IMR-90 (cell line): ENCODE measurements at regions not wholly inside any gene's neighbourhood (a gene's known extent, or its start where the extent isn't known, plus 50 kb on each side); places are given as distances from the start of the nearest gene placed in this dataset.

Experiments
- ATAC-seq: fragments of 200-7000 bp; cut with Tn5 transposase; 2 replicates; pipeline ENCODE4 v1.9.1; 2020; ENCODE audit warnings: low read depth, mild to moderate bottlenecking, moderate library complexity
- BruUV-seq: library from RNA; stranded (reverse); fragments of 400-500 nt; replicated peaks from 2 replicates; lab custom pipeline; 2021; lab: Mats Ljungman, UMichigan
- CTCF ChIA-PET: fragments of 300-600 bp; formaldehyde crosslinking; extraction: SDS; loops from one replicate; lab custom pipeline; 2021; ENCODE audit warnings: antibody characterized with exemption; lab: Yijun Ruan, JAX
- POLR2A ChIA-PET: fragments of 300-600 bp; sonication (Branson Sonifier 250); formaldehyde crosslinking; loops from one replicate; lab custom pipeline; 2022; ENCODE audit warnings: antibody characterized with exemption; ENCODE audit not compliant: unreplicated experiment; lab: Charles Lee
- DNase-seq: peaks from one replicate; pipeline ENCODE4 v3.0.0; 2013
- H2AFZ ChIP-seq: replicated peaks from 2 replicates; pipeline ENCODE3; 2013; ENCODE audit warnings: low read length, mild to moderate bottlenecking; ENCODE audit not compliant: poor library complexity
- H2AK5ac ChIP-seq: 2 replicates; pipeline ENCODE4 v1.6.1; 2013; ENCODE audit warnings: low read depth, low read length, inconsistent platforms
- H2AK9ac ChIP-seq: replicated peaks from 2 replicates; pipeline ENCODE3; 2013; ENCODE audit warnings: mild to moderate bottlenecking, low read depth, low read length, moderate library complexity; ENCODE audit not compliant: poor library complexity
- H2BK120ac ChIP-seq: 2 replicates; pipeline ENCODE4 v1.6.1; 2013; ENCODE audit warnings: low read depth, low read length, inconsistent platforms
- H2BK15ac ChIP-seq: 3 replicates; pipeline ENCODE4 v1.6.1; 2013; ENCODE audit warnings: low read depth, low read length, inconsistent platforms
- H2BK20ac ChIP-seq: 2 replicates; pipeline ENCODE4 v1.6.1; 2013; ENCODE audit warnings: low read depth, mild to moderate bottlenecking, inconsistent platforms, low read length, moderate library complexity
- H2BK5ac ChIP-seq: 2 replicates; pipeline ENCODE4 v1.6.1; 2013; ENCODE audit warnings: mild to moderate bottlenecking, low read depth, low read length, inconsistent platforms; ENCODE audit not compliant: poor library complexity, severe bottlenecking
- H3K14ac ChIP-seq: replicated peaks from 2 replicates; pipeline ENCODE4 v1.6.1; 2013; ENCODE audit warnings: low read depth, low read length, inconsistent platforms
- H3K18ac ChIP-seq: 2 replicates; pipeline ENCODE4 v1.6.1; 2013; ENCODE audit warnings: low read depth, low read length, control low read depth
- H3K23ac ChIP-seq: 2 replicates; pipeline ENCODE4 v1.6.1; 2013; ENCODE audit warnings: low read depth, low read length, inconsistent platforms
- H3K27ac ChIP-seq: 2 replicates; pipeline ENCODE4 v1.5.1; 2013; ENCODE audit warnings: mild to moderate bottlenecking, control low read depth, low read length; ENCODE audit not compliant: insufficient read depth
- H3K27me3 ChIP-seq: 2 replicates; pipeline ENCODE4 v1.6.1; 2013; ENCODE audit warnings: low read length; ENCODE audit not compliant: control insufficient read depth, insufficient read depth
- H3K36me3 ChIP-seq: 2 replicates; pipeline ENCODE4 v1.6.1; 2013; ENCODE audit warnings: low read length, mixed read lengths; ENCODE audit not compliant: control insufficient read depth, insufficient read depth
- H3K4ac ChIP-seq: 2 replicates; pipeline ENCODE4 v1.6.1; 2013; ENCODE audit warnings: low read depth, low read length, inconsistent platforms
- H3K4me1 ChIP-seq: 2 replicates; pipeline ENCODE4 v1.6.1; 2013; ENCODE audit warnings: low read length, mixed read lengths; ENCODE audit not compliant: control insufficient read depth, insufficient read depth
- H3K4me2 ChIP-seq: 2 replicates; pipeline ENCODE4 v1.6.1; 2013; ENCODE audit warnings: low read depth, mild to moderate bottlenecking, control low read depth, low read length, moderate library complexity
- H3K4me3 ChIP-seq: 2 replicates; pipeline ENCODE4 v1.5.1; 2013; ENCODE audit warnings: low read depth, mild to moderate bottlenecking, control low read depth, low read length, moderate library complexity; ENCODE audit not compliant: insufficient read depth
- H3K56ac ChIP-seq: 2 replicates; pipeline ENCODE4 v1.6.1; 2013; ENCODE audit warnings: low read length, inconsistent platforms; ENCODE audit not compliant: insufficient read depth; ENCODE audit errors: extremely low read depth
- H3K79me1 ChIP-seq, 2 experiments: 2 replicates each; pipeline ENCODE4 v1.6.1; 2013; ENCODE audit warnings: low read length in 2 of 2, inconsistent platforms in 1 of 2, low read depth in 1 of 2
- H3K9ac ChIP-seq: 2 replicates; pipeline ENCODE4 v1.6.1; 2013; ENCODE audit warnings: low read depth, low read length, control low read depth
- H3K9me1 ChIP-seq: 2 replicates; pipeline ENCODE4 v1.6.1; 2013; ENCODE audit warnings: low read length, inconsistent platforms; ENCODE audit not compliant: insufficient read depth
- H3K9me3 ChIP-seq: 2 replicates; pipeline ENCODE4 v1.6.1; 2013; ENCODE audit warnings: low read length; ENCODE audit not compliant: control insufficient read depth, insufficient read depth
- H4K20me1 ChIP-seq: 2 replicates; pipeline ENCODE4 v1.6.1; 2013; ENCODE audit warnings: low read length, inconsistent platforms; ENCODE audit not compliant: insufficient read depth
- H4K5ac ChIP-seq: 2 replicates; pipeline ENCODE4 v1.6.1; 2013; ENCODE audit warnings: mild to moderate bottlenecking, low read depth, low read length, control low read depth
- H4K8ac ChIP-seq, 2 experiments: 2 replicates each; pipeline ENCODE4 v1.6.1; 2013; ENCODE audit warnings: low read depth in 2 of 2, low read length in 2 of 2, control low read depth in 1 of 2, inconsistent platforms in 1 of 2
- H4K91ac ChIP-seq: 2 replicates; pipeline ENCODE4 v1.6.1; 2013; ENCODE audit warnings: low read depth, low read length, inconsistent platforms; ENCODE audit not compliant: insufficient read depth
- BHLHE40 ChIP-seq: fragments of 150-350 bp; IDR thresholded peaks from 2 replicates; pipeline ENCODE4 v1.6.1; 2016; ENCODE audit warnings: mild to moderate bottlenecking, low read depth, low read length
- CEBPB ChIP-seq: IDR thresholded peaks from 2 replicates; pipeline ENCODE4 v1.6.1; 2012; ENCODE audit warnings: low read depth, low read length, improper control_type of control experiment
- CHD1 ChIP-seq: IDR thresholded peaks from 2 replicates; pipeline ENCODE4 v1.6.1; 2012; ENCODE audit warnings: low read depth, low read length, improper control_type of control experiment
- CTCF ChIP-seq: conservative IDR thresholded peaks from 2 replicates; pipeline ENCODE4 v1.5.1; 2012; ENCODE audit warnings: mild to moderate bottlenecking, low read depth, low read length, improper control_type of control experiment
- ELK1 ChIP-seq: fragments of 150-350 bp; IDR thresholded peaks from 2 replicates; pipeline ENCODE4 v1.6.1; 2016; ENCODE audit warnings: low read depth, mild to moderate bottlenecking, low read length, moderate library complexity, borderline replicate concordance
- FOS ChIP-seq: fragments of 150-350 bp; IDR thresholded peaks from 2 replicates; pipeline ENCODE4 v1.6.1; 2016; ENCODE audit warnings: low read depth, low read length
- MAFK ChIP-seq: IDR thresholded peaks from 2 replicates; pipeline ENCODE4 v1.6.1; 2012; ENCODE audit warnings: low read depth, low read length, improper control_type of control experiment
- MAZ ChIP-seq: IDR thresholded peaks from 2 replicates; pipeline ENCODE4 v1.6.1; 2012; ENCODE audit warnings: low read depth, mild to moderate bottlenecking, low read length, improper control_type of control experiment, moderate library complexity, borderline replicate concordance
- MXI1 ChIP-seq: IDR thresholded peaks from 2 replicates; pipeline ENCODE4 v1.6.1; 2012; ENCODE audit warnings: low read depth, mild to moderate bottlenecking, low read length, moderate library complexity, borderline replicate concordance
- NFE2L2 ChIP-seq: fragments of 150-350 bp; IDR thresholded peaks from 2 replicates; pipeline ENCODE4 v1.6.1; 2016; ENCODE audit warnings: low read depth, mild to moderate bottlenecking, low read length
- POLR2A ChIP-seq: IDR thresholded peaks from 2 replicates; pipeline ENCODE4 v1.6.1; 2012; ENCODE audit warnings: mild to moderate bottlenecking, low read depth, low read length
- RAD21 ChIP-seq: IDR thresholded peaks from 2 replicates; pipeline ENCODE4 v1.6.1; 2012; ENCODE audit warnings: low read length, improper control_type of control experiment
- RCOR1 ChIP-seq: IDR thresholded peaks from 2 replicates; pipeline ENCODE4 v1.6.1; 2012; ENCODE audit warnings: mild to moderate bottlenecking, low read length, improper control_type of control experiment; ENCODE audit not compliant: insufficient replicate concordance
- RFX5 ChIP-seq: IDR thresholded peaks from 2 replicates; pipeline ENCODE4 v1.8.0; 2012; ENCODE audit warnings: low read depth, mild to moderate bottlenecking, low read length, moderate library complexity
- SMC3 ChIP-seq: fragments of 150-350 bp; IDR thresholded peaks from 2 replicates; pipeline ENCODE4 v1.6.1; 2016; ENCODE audit warnings: low read depth, mild to moderate bottlenecking, antibody characterized with exemption, low read length, moderate library complexity
- USF2 ChIP-seq: fragments of 150-350 bp; IDR thresholded peaks from 2 replicates; pipeline ENCODE4 v1.6.1; 2017; ENCODE audit warnings: mild to moderate bottlenecking, antibody characterized with exemption, low read length, low read depth
- dilution Hi-C: fragments of 300-500 bp; cut with HindIII; formaldehyde crosslinking; loops from one replicate; pipeline ENCODE4 v1.14.3; 2018; ENCODE audit warnings: low sequenced_read_pairs; ENCODE audit not compliant: unreplicated experiment
- in situ Hi-C: fragments of 300-500 bp; cut with MboI; formaldehyde crosslinking; loops from 3 replicates; pipeline ENCODE4 v1.14.3; 2019; ENCODE audit warnings: low sequenced_read_pairs, inconsistent platforms, mixed read lengths
- intact Hi-C: fragments of 100-400 bp; cut with micrococcal nuclease; formaldehyde crosslinking; loops from 2 replicates; pipeline ENCODE4 v1.10.0; 2022

- Histone ChIP-seq H3K18ac (no peak overlapping the region; the same call in 1 of the 2 replicates), H3K56ac (no peak overlapping the region), H3K23ac (no peak overlapping the region), H2AFZ (no peak overlapping the region), H3K4ac (0 out of 2 replicates have a peak overlapping the region, but pooled peaks have one; percentile 12), H3K79me1 (no peaks in the 10 kb centered on the region), H3K4me3 (no peak overlapping the region), H3K9me1 (peaks cover 3% of the 10 kb centered on the region), H2BK5ac (no peak overlapping the region), H2AK5ac (no peak overlapping the region; the same call in 1 of the 2 replicates), H3K14ac (no peak overlapping the region), H2BK120ac (peak overlapping the region; percentile 45; the same call in 1 of the 2 replicates), H3K27ac (no peak overlapping the region), H3K4me1 (peaks cover 4% of the 10 kb centered on the region), H4K91ac (peak overlapping the region; percentile 65; the same call in 1 of the 2 replicates), H4K8ac (no peak overlapping the region), H2BK15ac (0 out of 3 replicates have a peak overlapping the region, but pooled peaks have one; percentile 6), H4K5ac (peak overlapping the region; percentile 51; the same call in 1 of the 2 replicates), H3K27me3 (no peaks in the 10 kb centered on the region), H3K9me3 (no peaks in the 10 kb centered on the region), H2AK9ac (no peak overlapping the region), H3K9ac (no peak overlapping the region), H3K4me2 (no peak overlapping the region), H3K36me3 (no peaks in the 10 kb centered on the region), H2BK20ac (peak overlapping the region; percentile 77; the same call in 1 of the 2 replicates), H4K20me1 (no peaks in the 10 kb centered on the region)
- DNase-seq (no peak), ATAC-seq (no peak)
- in situ Hi-C loops, result no loop called here
- intact Hi-C loops, result loop anchor here (10.0 kb wide), 1 partner anchor 235 kb away; no protein-coding TSS in a partner anchor
- ChIA-PET POLR2A (no interaction called here), CTCF (no interaction called here)
- TF ChIP-seq USF2 (no peak), RCOR1 (no peak), NFE2L2 (no peak), RAD21 (no peak), CEBPB (no peak), RFX5 (no peak), ELK1 (no peak), POLR2A (no peak), SMC3 (no peak), MXI1 (no peak), CHD1 (no peak), BHLHE40 (no peak), CTCF (no peak), MAFK (no peak), MAZ (no peak), FOS (no peak)
- dilution Hi-C loops, result no loop called here
- no TSS peak for BruUV-seq
These were observed 334.5 kb downstream of the PIK3R1 start for GRCh38 chr5:68550015-68550414.
